SK-N-SH (cell line): ENCODE measurements at regions not wholly inside any gene's neighbourhood (a gene's known extent, or its start where the extent isn't known, plus 50 kb on each side); places are given as distances from the start of the nearest gene placed in this dataset.

Experiments used
- CTCF ChIA-PET: fragments of 300-600, 350-600 bp; formaldehyde crosslinking; extraction: SDS; loops from one replicate; lab custom pipeline; 2021; lab: Yijun Ruan, JAX
- POLR2A ChIA-PET: fragments of 350-600 bp; sonication (Branson Sonifier 250); formaldehyde crosslinking; extraction: SDS; loops from one replicate; lab custom pipeline; 2020; ENCODE audit warnings: antibody characterized with exemption, inconsistent platforms; lab: Yijun Ruan, JAX
- DNase-seq: peaks from one replicate; pipeline ENCODE4 v3.0.0; 2012
- H2AFZ ChIP-seq: fragments of 200-600 bp; sonication (generic); 2 replicates; pipeline ENCODE4 v1.8.1; 2016; ENCODE audit warnings: antibody characterized with exemption, mild to moderate bottlenecking, low read depth
- H3F3A ChIP-seq: fragments of 200-600 bp; sonication (generic); replicated peaks from 2 replicates; pipeline ENCODE3; 2016; ENCODE audit warnings: antibody characterized with exemption, mild to moderate bottlenecking; ENCODE audit not compliant: insufficient read depth
- H3K27ac ChIP-seq, 2 experiments: fragments of 200-500 bp in 1 of 2; fragments of 200-600 bp in 1 of 2; sonication (Bioruptor generic) in 1 of 2; sonication (generic), shearing (Covaris generic) in 1 of 2; 2 replicates each; pipeline versions ENCODE4 v1.5.1 to v1.6.1; 2014 to 2016; ENCODE audit warnings: low read depth in 2 of 2, inconsistent platforms in 1 of 2, low read length in 1 of 2, mild to moderate bottlenecking in 1 of 2, mixed read lengths in 1 of 2
- H3K27me3 ChIP-seq: fragments of 200-600 bp; sonication (generic), shearing (Covaris generic); 2 replicates; pipeline ENCODE4 v1.6.1; 2016; ENCODE audit warnings: mixed run types; ENCODE audit not compliant: insufficient read depth
- H3K36me3 ChIP-seq, 2 experiments: fragments of 200-500 bp in 1 of 2; fragments of 200-600 bp in 1 of 2; sonication (Bioruptor generic) in 1 of 2; sonication (generic) in 1 of 2; replicated peaks in 1 of 2; 2 replicates each; pipeline versions ENCODE3 to v1.5.1; 2014 to 2016; ENCODE audit warnings: low read length in 1 of 2, mild to moderate bottlenecking in 1 of 2; ENCODE audit not compliant: insufficient read depth in 2 of 2, control insufficient read depth in 1 of 2
- H3K4me1 ChIP-seq, 2 experiments: fragments of 200-500 bp in 1 of 2; fragments of 200-600 bp in 1 of 2; sonication (Bioruptor generic) in 1 of 2; sonication (generic), shearing (Covaris generic) in 1 of 2; 2 replicates each; pipeline versions ENCODE4 v1.5.1 to v1.6.1; 2014 to 2016; ENCODE audit warnings: low read depth in 1 of 2, low read length in 1 of 2, mixed run types in 1 of 2; ENCODE audit not compliant: insufficient read depth in 2 of 2, control insufficient read depth in 1 of 2
- H3K4me2 ChIP-seq: fragments of 200-600 bp; sonication (generic), shearing (Covaris generic); 2 replicates; pipeline ENCODE4 v1.6.1; 2017; ENCODE audit warnings: mixed run types
- H3K4me3 ChIP-seq, 2 experiments: fragments of 200-500 bp in 1 of 2; fragments of 200-600 bp in 1 of 2; sonication (Bioruptor generic) in 1 of 2; sonication (generic), shearing (Covaris generic) in 1 of 2; 2 replicates each; pipeline versions ENCODE4 v1.5.1 to v1.8.1; 2014 to 2016; ENCODE audit warnings: low read depth in 2 of 2, inconsistent platforms in 1 of 2, low read length in 1 of 2, mild to moderate bottlenecking in 1 of 2, mixed read lengths in 1 of 2, moderate library complexity in 1 of 2
- H3K79me2 ChIP-seq: fragments of 200-600 bp; sonication (generic); 2 replicates; pipeline ENCODE4 v1.8.1; 2017; ENCODE audit warnings: mild to moderate bottlenecking; ENCODE audit not compliant: insufficient read depth
- H3K9ac ChIP-seq: fragments of 200-600 bp; sonication (generic); 2 replicates; pipeline ENCODE4 v1.6.1; 2017; ENCODE audit warnings: mixed run types
- H3K9me2 ChIP-seq: fragments of 200-600 bp; sonication (generic); 2 replicates; pipeline ENCODE4 v1.6.1; 2017; ENCODE audit warnings: mixed run types
- H3K9me3 ChIP-seq: fragments of 200-600 bp; sonication (generic); 2 replicates; pipeline ENCODE4 v1.6.1; 2017; ENCODE audit warnings: mixed run types, mild to moderate bottlenecking, moderate library complexity
- H4K20me1 ChIP-seq: fragments of 200-600 bp; sonication (generic); 2 replicates; pipeline ENCODE4 v1.6.1; 2017; ENCODE audit warnings: mild to moderate bottlenecking, mixed run types; ENCODE audit not compliant: insufficient read depth
- FOXM1 ChIP-seq: IDR thresholded peaks from 2 replicates; pipeline ENCODE4 v1.4.0; 2012; ENCODE audit warnings: low read depth, mild to moderate bottlenecking
- IRF3 ChIP-seq: fragments of 150-350 bp; IDR thresholded peaks from 2 replicates; pipeline ENCODE4 v1.6.1; 2016; ENCODE audit warnings: mild to moderate bottlenecking, low read depth, low read length
- MAX ChIP-seq: IDR thresholded peaks from 2 replicates; pipeline ENCODE4 v1.4.0; 2012; ENCODE audit warnings: low read depth
- MEF2A ChIP-seq: IDR thresholded peaks from 2 replicates; pipeline ENCODE4 v1.4.0; 2012; ENCODE audit warnings: low read depth, borderline replicate concordance
- MXI1 ChIP-seq: IDR thresholded peaks from 2 replicates; pipeline ENCODE4 v1.6.1; 2012; ENCODE audit warnings: mild to moderate bottlenecking, low read depth, low read length, improper control_type of control experiment
- NFIC ChIP-seq: IDR thresholded peaks from 2 replicates; pipeline ENCODE4 v1.4.0; 2012; ENCODE audit warnings: borderline replicate concordance
- RAD21 ChIP-seq: IDR thresholded peaks from 2 replicates; pipeline ENCODE4 v1.6.1; 2012; ENCODE audit warnings: mild to moderate bottlenecking, low read length
- REST ChIP-seq: IDR thresholded peaks from 2 replicates; pipeline ENCODE4 v1.6.1; 2012; ENCODE audit warnings: mild to moderate bottlenecking, low read depth, low read length, moderate library complexity
- RFX5 ChIP-seq: IDR thresholded peaks from 2 replicates; pipeline ENCODE4 v1.6.1; 2012; ENCODE audit warnings: mild to moderate bottlenecking, improper control_type of control experiment, low read length
- TAF1 ChIP-seq: IDR thresholded peaks from 2 replicates; pipeline ENCODE4 v1.6.1; 2012; ENCODE audit warnings: low read depth, mild to moderate bottlenecking, low read length, moderate library complexity, borderline replicate concordance
- USF1 ChIP-seq: IDR thresholded peaks from 2 replicates; pipeline ENCODE4 v1.4.0; 2012; ENCODE audit warnings: low read depth, borderline replicate concordance
- USF2 ChIP-seq: fragments of 150-350 bp; IDR thresholded peaks from 2 replicates; pipeline ENCODE4 v1.6.1; 2017; ENCODE audit warnings: antibody characterized with exemption, low read length, low read depth, borderline replicate concordance
- WGBS: methylation state at CpG from one replicate; pipeline ENCODE4 v1.1.6; 2017; ENCODE audit warnings: low lambda C conversion rate; 5-methylcytosine and 5-hydroxymethylcytosine counted together

- TF ChIP-seq IRF3: no peak
- TF ChIP-seq USF1: no peak
These were observed 261.5 kb downstream of the SUDS3 start (continued) for GRCh38 chr12:118637767-118638370.

- no peak for DNase-seq
- H3K4me2 ChIP-seq: no peak overlapping the region
- H2AFZ ChIP-seq: no peak overlapping the region
- H3K9ac ChIP-seq: no peak overlapping the region
- H3K36me3 ChIP-seq: no peaks in the 10 kb centered on the region
- ChIA-PET POLR2A (no interaction called here), CTCF (interaction anchor here (0.6 to 2.1 kb wide), 2 partner anchors 9 to 61 kb away, joined by 3 to 9 read pairs; no protein-coding TSS in a partner anchor)
- no peaks in the 10 kb centered on the region for H3K79me2 ChIP-seq
- 10% methylated on average over 3 of the region's 3 CpGs for WGBS
- peaks cover 3% of the 10 kb centered on the region; the same call in 1 of the 2 replicates for H3K9me2 ChIP-seq
- no peaks in the 10 kb centered on the region for H3K27me3 ChIP-seq
- no peaks in the 10 kb centered on the region for H3K4me1 ChIP-seq
- no peak overlapping the region for H3K4me3 ChIP-seq
- no peak overlapping the region for H3K27ac ChIP-seq
- H3F3A ChIP-seq: no peaks in the 10 kb centered on the region
- H4K20me1 ChIP-seq: no peaks in the 10 kb centered on the region
- TF ChIP-seq IRF3: no peak
- no peak for TF ChIP-seq MAX
- TF ChIP-seq USF2: no peak
- no peak for TF ChIP-seq RAD21
- no peak for TF ChIP-seq MEF2A
- no peak for TF ChIP-seq MXI1
- TF ChIP-seq FOXM1: no peak
- H3K9me3 ChIP-seq: peaks cover 3% of the 10 kb centered on the region; the same call in 1 of the 2 replicates
These were observed 264.9 kb downstream of the SUDS3 start for GRCh38 chr12:118641249-118641648.

- H3K79me2 ChIP-seq: no peaks in the 10 kb centered on the region
- H2AFZ ChIP-seq: no peak overlapping the region
- no peak overlapping the region for H3K9ac ChIP-seq
- TF ChIP-seq RFX5: no peak
- TF ChIP-seq TAF1: no peak
- TF ChIP-seq REST: peak; percentile 78; the same call in 1 of the 2 replicates
- no peak for TF ChIP-seq NFIC
- H3F3A ChIP-seq: no peaks in the 10 kb centered on the region
- no peaks in the 10 kb centered on the region for H3K4me1 ChIP-seq
- peaks cover 3% of the 10 kb centered on the region; the same call in 1 of the 2 replicates for H3K9me2 ChIP-seq
- no peaks in the 10 kb centered on the region for H4K20me1 ChIP-seq
- DNase-seq: no peak
- CTCF ChIA-PET: no interaction called here
- 12% methylated on average over 3 of the region's 3 CpGs for WGBS
- POLR2A ChIA-PET: no interaction called here
- H3K4me3 ChIP-seq: no peak overlapping the region
- H3K36me3 ChIP-seq: no peaks in the 10 kb centered on the region
- no peak overlapping the region for H3K27ac ChIP-seq
- peaks cover 3% of the 10 kb centered on the region; the same call in 1 of the 2 replicates for H3K9me3 ChIP-seq
- H3K4me2 ChIP-seq: no peak overlapping the region
- H3K27me3 ChIP-seq: no peaks in the 10 kb centered on the region
These were observed 268.9 kb downstream of the SUDS3 start for GRCh38 chr12:118645219-118645618.
